HEK293T (cell line): ENCODE measurements at regions not wholly inside any gene's neighbourhood (a gene's known extent, or its start where the extent isn't known, plus 50 kb on each side); places are given as distances from the start of the nearest gene placed in this dataset.

Experiments used
- CTCF ChIA-PET: fragments of 350-600 bp; formaldehyde crosslinking; extraction: SDS; loops from one replicate; lab custom pipeline; 2021; ENCODE audit warnings: antibody characterized with exemption, inconsistent platforms; lab: Yijun Ruan, JAX
- POLR2A ChIA-PET: fragments of 350-600 bp; formaldehyde crosslinking; extraction: SDS; loops from one replicate; lab custom pipeline; 2020; ENCODE audit warnings: antibody characterized with exemption, inconsistent platforms; lab: Yijun Ruan, JAX
- DNase-seq: peaks from one replicate; pipeline ENCODE4 v3.0.0; 2012; ENCODE audit warnings: mixed read lengths; ENCODE audit errors: extremely low spot score
- ARNT ChIP-seq: fragments of 450-650 bp; IDR thresholded peaks from 2 replicates; pipeline ENCODE4 v1.6.1; 2017; ENCODE audit warnings: mild to moderate bottlenecking
- BHLHE40 ChIP-seq: fragments of 450-650 bp; IDR thresholded peaks from 2 replicates; pipeline ENCODE4 v1.6.1; 2016; ENCODE audit warnings: mild to moderate bottlenecking, moderate library complexity, borderline replicate concordance
- CTBP1 ChIP-seq: fragments of 450-650 bp; IDR thresholded peaks from 2 replicates; pipeline ENCODE4 v1.6.1; 2016; ENCODE audit warnings: borderline replicate concordance
- ELF4 ChIP-seq: fragments of 450-650 bp; IDR thresholded peaks from 2 replicates; pipeline ENCODE4 v1.6.1; 2017; ENCODE audit warnings: antibody characterized with exemption
- FOXA1 ChIP-seq: fragments of 450-650 bp; IDR thresholded peaks from 2 replicates; pipeline ENCODE4 v1.6.1; 2016; ENCODE audit warnings: mild to moderate bottlenecking
- FOXK2 ChIP-seq: fragments of 450-650 bp; IDR thresholded peaks from 2 replicates; pipeline ENCODE4 v1.6.1; 2016; ENCODE audit warnings: mild to moderate bottlenecking
- FOXM1 ChIP-seq: fragments of 450-650 bp; IDR thresholded peaks from 2 replicates; pipeline ENCODE4 v1.6.1; 2017; ENCODE audit warnings: mild to moderate bottlenecking, borderline replicate concordance
- HDGF ChIP-seq: fragments of 450-650 bp; IDR thresholded peaks from 2 replicates; pipeline ENCODE4 v1.6.1; 2017; ENCODE audit warnings: antibody characterized with exemption, borderline replicate concordance
- L3MBTL2 ChIP-seq: fragments of 450-650 bp; conservative IDR thresholded peaks from 2 replicates; pipeline ENCODE4 v1.6.1; 2016; ENCODE audit warnings: mild to moderate bottlenecking
- LEF1 ChIP-seq: fragments of 450-650 bp; IDR thresholded peaks from 2 replicates; pipeline ENCODE4 v1.6.1; 2017; ENCODE audit warnings: mild to moderate bottlenecking, borderline replicate concordance
- NFRKB ChIP-seq: fragments of 450-650 bp; IDR thresholded peaks from 2 replicates; pipeline ENCODE4 v1.6.1; 2016; ENCODE audit warnings: mild to moderate bottlenecking, moderate library complexity
- PKNOX1 ChIP-seq: fragments of 450-650 bp; IDR thresholded peaks from 2 replicates; pipeline ENCODE4 v1.6.1; 2016
- SP1 ChIP-seq: fragments of 450-650 bp; IDR thresholded peaks from 2 replicates; pipeline ENCODE4 v1.6.1; 2017
- SUZ12 ChIP-seq: fragments of 450-650 bp; IDR thresholded peaks from 2 replicates; pipeline ENCODE4 v1.6.1; 2016; ENCODE audit warnings: mild to moderate bottlenecking
- TARDBP ChIP-seq: fragments of 450-650 bp; IDR thresholded peaks from 2 replicates; pipeline ENCODE4 v1.6.1; 2016
- ZNF384 ChIP-seq: fragments of 450-650 bp; IDR thresholded peaks from 2 replicates; pipeline ENCODE4 v1.6.1; 2016

- ChIA-PET POLR2A (no interaction called here), CTCF (no interaction called here)
- DNase-seq, result no peak
- TF ChIP-seq SUZ12, result no peak
- no peak for TF ChIP-seq SP1
- no peak for TF ChIP-seq ZNF384
- TF ChIP-seq NFRKB, result no peak
Observed at GRCh38 chr15:91660174-91660649, 193.3 kb upstream of the SLCO3A1 start.

- CTCF ChIA-PET, result no interaction called here
- TF ChIP-seq SP1 (no peak), PKNOX1 (no peak), BHLHE40 (no peak), FOXA1 (no peak), FOXM1 (no peak), L3MBTL2 (no peak), ZNF384 (no peak), NFRKB (no peak), FOXK2 (no peak), HDGF (no peak), LEF1 (no peak)
- DNase-seq, result no peak
- POLR2A ChIA-PET, result no interaction called here
Observed at GRCh38 chr15:91664224-91664836, 189.2 kb upstream of the SLCO3A1 start.

- no peak for DNase-seq
- POLR2A ChIA-PET, result no interaction called here
- TF ChIP-seq CTBP1 (no peak), ARNT (no peak), HDGF (no peak), FOXM1 (no peak), L3MBTL2 (no peak), PKNOX1 (no peak), LEF1 (no peak), SUZ12 (no peak), FOXK2 (no peak), BHLHE40 (no peak), SP1 (no peak), TARDBP (no peak), FOXA1 (no peak), ELF4 (no peak), NFRKB (no peak), ZNF384 (no peak)
Observed at GRCh38 chr15:91665212-91665611, 188.3 kb upstream of the SLCO3A1 start.

GRCh38 chr15:91668370-91668769 is 185.1 kb upstream of the SLCO3A1 start:
- CTCF ChIA-PET, result no interaction called here
- DNase-seq, result no peak
- POLR2A ChIA-PET, result no interaction called here
- TF ChIP-seq HDGF (no peak), ARNT (no peak), FOXA1 (no peak), NFRKB (no peak), TARDBP (no peak), ZNF384 (no peak), BHLHE40 (no peak)

More at GRCh38 chr15:91665212-91665611, 188.3 kb upstream of the SLCO3A1 start:
- CTCF ChIA-PET, result no interaction called here

- POLR2A ChIA-PET, result no interaction called here
- no peak for DNase-seq
- TF ChIP-seq HDGF, result no peak
- no peak for TF ChIP-seq L3MBTL2
- TF ChIP-seq ZNF384, result no peak
- TF ChIP-seq FOXM1, result no peak
- CTCF ChIA-PET, result no interaction called here
Observed at GRCh38 chr15:91670108-91670507, 183.4 kb upstream of the SLCO3A1 start.

- DNase-seq, result no peak
- no peak for TF ChIP-seq FOXK2
- TF ChIP-seq HDGF, result no peak
- no peak for TF ChIP-seq CTBP1
- TF ChIP-seq PKNOX1, result no peak
- no peak for TF ChIP-seq LEF1
- no peak for TF ChIP-seq TARDBP
- TF ChIP-seq ZNF384, result no peak
- TF ChIP-seq SUZ12, result no peak
- no peak for TF ChIP-seq ELF4
- TF ChIP-seq FOXA1, result no peak
- TF ChIP-seq SP1, result no peak
- no peak for TF ChIP-seq L3MBTL2
- no peak for TF ChIP-seq ARNT
- no peak for TF ChIP-seq NFRKB
- no peak for TF ChIP-seq FOXM1
- no peak for TF ChIP-seq BHLHE40
- POLR2A ChIA-PET, result no interaction called here
- CTCF ChIA-PET, result interaction anchor here (0.7 kb wide), 1 partner anchor 707 kb away, joined by 4 read pairs; no protein-coding TSS in a partner anchor
Observed at GRCh38 chr15:91678003-91678402, 175.5 kb upstream of the SLCO3A1 start.

GRCh38 chr15:91679447-91679846 is 174.1 kb upstream of the SLCO3A1 start:
- ChIA-PET POLR2A (no interaction called here), CTCF (no interaction called here)
- TF ChIP-seq L3MBTL2, result no peak
- no peak for TF ChIP-seq FOXA1
- no peak for TF ChIP-seq FOXM1
- TF ChIP-seq ARNT, result no peak
- no peak for TF ChIP-seq ELF4
- no peak for TF ChIP-seq ZNF384
- TF ChIP-seq NFRKB, result no peak
- no peak for TF ChIP-seq SUZ12
- no peak for TF ChIP-seq LEF1
- DNase-seq, result no peak
